GM21737 (cell line): ENCODE measurements at regions not wholly inside any gene's neighbourhood (a gene's known extent, or its start where the extent isn't known, plus 50 kb on each side); places are given as distances from the start of the nearest gene placed in this dataset.

Experiments used
- ATAC-seq: cut with Tn5 transposase; IDR thresholded peaks from one replicate; pipeline ENCODE4 v1.9.1; 2021; ENCODE audit warnings: mild to moderate bottlenecking, moderate library complexity; ENCODE audit not compliant: unreplicated experiment

- no peak for ATAC-seq
These were observed 266.8 kb downstream of the NEDD1 start for GRCh38 chr12:97173688-97174410.

GRCh38 chr12:97177481-97177880, 270.4 kb downstream of the NEDD1 start:
- no peak for ATAC-seq

GRCh38 chr12:97181571-97182265, 274.7 kb downstream of the NEDD1 start:
- ATAC-seq = no peak

- no peak for ATAC-seq
These were observed 275.7 kb downstream of the NEDD1 start for GRCh38 chr12:97182769-97183168.

- no peak for ATAC-seq
These were observed 277.2 kb downstream of the NEDD1 start for GRCh38 chr12:97184127-97184773.

GRCh38 chr12:97185567-97185966, 277.0 kb upstream of the RMST start:
- no peak for ATAC-seq

GRCh38 chr12:97194546-97194945, 268.1 kb upstream of the RMST start:
- ATAC-seq = no peak

GRCh38 chr12:97200181-97200580, 262.4 kb upstream of the RMST start:
- no peak for ATAC-seq

- ATAC-seq = no peak
These were observed 259.2 kb upstream of the RMST start for GRCh38 chr12:97203408-97203807.

- no peak for ATAC-seq
These were observed 252.6 kb upstream of the RMST start for GRCh38 chr12:97209997-97210396.

GRCh38 chr12:97211416-97211930, 251.1 kb upstream of the RMST start:
- no peak for ATAC-seq

- ATAC-seq = no peak
These were observed 245.8 kb upstream of the RMST start for GRCh38 chr12:97216848-97217247.

GRCh38 chr12:97222391-97222790, 240.2 kb upstream of the RMST start:
- ATAC-seq = no peak

- ATAC-seq = no peak
These were observed 239.2 kb upstream of the RMST start for GRCh38 chr12:97223419-97223818.

GRCh38 chr12:97229004-97229403, 233.6 kb upstream of the RMST start:
- no peak for ATAC-seq

- no peak for ATAC-seq
These were observed 227.5 kb upstream of the RMST start for GRCh38 chr12:97235102-97235501.

- ATAC-seq = no peak
These were observed 216.2 kb upstream of the RMST start for GRCh38 chr12:97246368-97246767.

GRCh38 chr12:97250483-97250882, 212.1 kb upstream of the RMST start:
- no peak for ATAC-seq

GRCh38 chr12:97257726-97258125, 204.9 kb upstream of the RMST start:
- ATAC-seq = no peak

GRCh38 chr12:97259098-97259497, 203.5 kb upstream of the RMST start:
- ATAC-seq = no peak

GRCh38 chr12:97260786-97261185, 201.8 kb upstream of the RMST start:
- no peak for ATAC-seq

GRCh38 chr12:97267166-97267565, 195.4 kb upstream of the RMST start:
- ATAC-seq = no peak
